Fibroblast of lung (primary cell): ENCODE measurements at regions not wholly inside any gene's neighbourhood (a gene's known extent, or its start where the extent isn't known, plus 50 kb on each side); places are given as distances from the start of the nearest gene placed in this dataset.

ENCODE experiments used
- EZH2 ChIP-seq: IDR thresholded peaks from 2 replicates; pipeline ENCODE4 v1.5.1; 2012; ENCODE audit warnings: low read length, control low read depth, mild to moderate bottlenecking; ENCODE audit errors: missing control alignments
- TF ChIP-seq, protein P1 (sequence below), 2 donors: IDR thresholded peaks in 1 of 2; conservative IDR thresholded peaks in 1 of 2; 1 replicate in 1 of 2; 2 replicates in 1 of 2; pipeline ENCODE4 v1.5.1; 2011 to 2012; ENCODE audit warnings: low read length in 2 of 2, control low read depth in 1 of 2, inconsistent platforms in 1 of 2, low read depth in 1 of 2, mild to moderate bottlenecking in 1 of 2

- TF ChIP-seq, protein P1, sequence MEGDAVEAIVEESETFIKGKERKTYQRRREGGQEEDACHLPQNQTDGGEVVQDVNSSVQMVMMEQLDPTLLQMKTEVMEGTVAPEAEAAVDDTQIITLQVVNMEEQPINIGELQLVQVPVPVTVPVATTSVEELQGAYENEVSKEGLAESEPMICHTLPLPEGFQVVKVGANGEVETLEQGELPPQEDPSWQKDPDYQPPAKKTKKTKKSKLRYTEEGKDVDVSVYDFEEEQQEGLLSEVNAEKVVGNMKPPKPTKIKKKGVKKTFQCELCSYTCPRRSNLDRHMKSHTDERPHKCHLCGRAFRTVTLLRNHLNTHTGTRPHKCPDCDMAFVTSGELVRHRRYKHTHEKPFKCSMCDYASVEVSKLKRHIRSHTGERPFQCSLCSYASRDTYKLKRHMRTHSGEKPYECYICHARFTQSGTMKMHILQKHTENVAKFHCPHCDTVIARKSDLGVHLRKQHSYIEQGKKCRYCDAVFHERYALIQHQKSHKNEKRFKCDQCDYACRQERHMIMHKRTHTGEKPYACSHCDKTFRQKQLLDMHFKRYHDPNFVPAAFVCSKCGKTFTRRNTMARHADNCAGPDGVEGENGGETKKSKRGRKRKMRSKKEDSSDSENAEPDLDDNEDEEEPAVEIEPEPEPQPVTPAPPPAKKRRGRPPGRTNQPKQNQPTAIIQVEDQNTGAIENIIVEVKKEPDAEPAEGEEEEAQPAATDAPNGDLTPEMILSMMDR (conservative IDR thresholded peaks at IDR 0.05 in 1 of 2, IDR thresholded peaks at IDR 0.05 in 1 of 2; ENCODE audit: low read depth in 1 of 2, low read length in 2 of 2) = no peak
- TF ChIP-seq EZH2 = no peak
These were observed 961.7 kb upstream of the TMEFF2 start for GRCh38 chr2:193156480-193156879.
